GM21390 (cell line): ENCODE measurements at regions not wholly inside any gene's neighbourhood (a gene's known extent, or its start where the extent isn't known, plus 50 kb on each side); places are given as distances from the start of the nearest gene placed in this dataset.

ENCODE experiments used
- ATAC-seq: cut with Tn5 transposase; IDR thresholded peaks from one replicate; pipeline ENCODE4 v1.9.1; 2021; ENCODE audit not compliant: unreplicated experiment

DNA sequence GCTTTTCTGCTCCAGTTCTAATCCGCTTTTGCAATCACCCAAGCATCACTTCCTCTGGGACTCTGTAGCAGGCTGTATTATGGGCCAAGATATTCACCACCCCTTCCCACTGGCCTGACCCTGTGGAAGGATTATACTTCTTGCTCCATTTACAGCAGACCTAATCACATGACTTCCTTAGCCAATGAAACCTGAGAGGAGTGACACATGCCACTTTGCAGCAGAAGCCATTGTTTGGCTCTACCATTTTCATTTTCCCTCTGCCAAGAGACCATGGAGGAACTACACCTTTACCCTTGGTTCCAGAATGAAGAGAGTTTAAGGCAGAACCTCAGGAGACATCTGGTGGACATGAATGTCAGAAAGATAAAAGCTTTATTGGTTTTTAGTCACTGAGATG lies 134.9 kb upstream of the HSD17B12 start:
- ATAC-seq, result no peak

GRCh38 chr11:43546561-43547429 lies 133.7 kb upstream of the HSD17B12 start:
- ATAC-seq, result no peak

- ATAC-seq, result no peak
Measured at GRCh38 chr11:43547430-43547831, 133.1 kb upstream of the HSD17B12 start.

DNA sequence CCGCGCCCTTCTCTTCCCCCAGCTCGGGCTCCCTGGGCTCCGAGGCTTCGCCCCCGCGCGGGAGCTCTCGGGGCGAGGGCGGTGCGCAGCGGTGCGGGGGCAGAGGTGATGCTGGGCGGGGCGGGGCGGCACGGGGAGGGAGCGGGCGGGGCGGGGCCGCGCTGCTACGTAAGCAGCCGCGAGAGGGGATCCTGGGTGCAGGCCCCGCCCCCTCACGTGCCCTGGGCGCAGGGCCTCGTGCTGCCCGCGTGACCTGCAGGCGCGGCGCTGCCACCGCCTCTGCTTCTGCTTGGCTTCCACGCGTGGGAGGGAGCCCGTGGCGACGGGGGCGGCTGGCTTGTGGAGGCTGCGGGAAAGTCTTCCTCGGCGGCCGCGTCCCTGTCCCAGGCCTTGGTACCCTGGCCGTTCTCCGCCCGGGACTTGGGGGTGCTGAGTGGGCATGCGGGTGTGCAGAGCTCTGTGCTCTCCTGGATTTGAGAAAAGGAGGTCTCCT lies 132.6 kb upstream of the HSD17B12 start:
- ATAC-seq, result no peak

- no peak for ATAC-seq
Measured at GRCh38 chr11:43548916-43549315, 131.6 kb upstream of the HSD17B12 start.

- ATAC-seq, result no peak
Measured at GRCh38 chr11:43549624-43550023, 130.9 kb upstream of the HSD17B12 start.

GRCh38 chr11:43550714-43551113 lies 129.8 kb upstream of the HSD17B12 start:
- ATAC-seq, result no peak

GRCh38 chr11:43554148-43554473 lies 126.4 kb upstream of the HSD17B12 start:
- no peak for ATAC-seq

- no peak for ATAC-seq
Measured at GRCh38 chr11:43555186-43555585, 125.4 kb upstream of the HSD17B12 start.

DNA sequence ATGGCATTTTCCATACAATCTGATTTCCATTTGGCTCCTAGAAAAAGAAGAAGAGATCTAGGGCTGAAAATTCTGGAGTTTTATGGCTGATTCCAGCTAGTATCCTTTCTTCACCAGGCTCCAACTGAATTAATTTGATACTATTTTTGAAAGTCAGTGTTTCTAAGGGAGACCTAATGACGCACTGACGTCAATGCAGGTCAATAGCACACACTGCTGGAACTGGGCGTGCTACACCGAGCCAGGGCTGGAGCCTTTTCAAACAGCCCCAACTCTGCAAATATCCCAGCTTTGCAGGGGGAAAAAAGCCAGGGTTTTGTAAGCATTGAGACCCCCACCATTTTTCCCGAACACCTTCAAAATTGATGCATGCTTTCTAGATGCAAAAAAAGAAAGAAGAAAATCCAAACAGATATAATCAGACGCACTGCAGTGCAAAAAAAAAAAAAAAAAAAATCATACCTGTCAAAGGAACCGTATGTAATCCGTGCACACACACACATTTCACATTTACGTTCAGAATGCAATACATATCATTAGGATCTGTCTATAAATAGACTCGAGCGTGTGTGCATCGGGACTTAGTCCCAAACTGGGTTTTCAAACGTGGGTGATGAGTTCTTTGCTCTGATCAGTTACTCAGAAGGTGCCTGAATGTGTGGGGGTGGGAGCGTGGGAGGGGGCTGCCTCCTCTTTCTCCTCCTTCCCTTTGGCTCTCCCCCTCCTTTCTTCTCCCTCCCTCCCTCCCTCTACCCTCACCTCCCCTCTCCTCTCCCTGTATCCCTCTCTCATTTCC lies 124.5 kb upstream of the HSD17B12 start:
- ATAC-seq, result no peak

GRCh38 chr11:43556612-43557375 lies 123.7 kb upstream of the HSD17B12 start:
- no peak for ATAC-seq

DNA sequence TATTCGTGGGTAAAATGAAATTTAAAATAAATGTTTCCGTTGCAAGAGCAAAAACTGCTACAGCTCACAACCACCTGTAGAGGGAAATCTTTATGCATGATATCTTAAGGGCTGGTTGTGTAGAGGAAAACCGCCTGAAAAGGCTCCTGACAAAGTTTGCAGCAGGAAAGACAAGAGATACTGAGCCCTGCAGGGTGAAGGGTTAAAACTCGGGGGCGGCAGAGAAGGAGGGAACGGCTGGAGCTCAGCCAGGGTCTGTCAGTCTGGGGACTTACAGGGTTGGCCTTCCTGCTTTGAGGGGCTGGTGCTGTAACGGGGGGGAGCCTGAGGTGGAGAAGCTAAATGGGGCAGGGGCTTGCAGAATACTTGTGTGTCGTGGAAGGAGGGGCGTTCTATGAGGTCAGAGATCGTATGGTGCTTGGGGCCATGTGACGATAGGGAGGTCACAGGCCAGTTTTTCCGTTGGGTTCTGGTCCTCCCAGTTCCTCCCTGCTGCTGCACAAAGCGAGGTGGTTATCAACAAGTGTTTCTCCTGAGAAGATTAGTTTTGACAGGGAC lies 122.9 kb upstream of the HSD17B12 start:
- ATAC-seq, result no peak

- ATAC-seq, result no peak
Measured at GRCh38 chr11:43558146-43558545, 122.4 kb upstream of the HSD17B12 start.

DNA sequence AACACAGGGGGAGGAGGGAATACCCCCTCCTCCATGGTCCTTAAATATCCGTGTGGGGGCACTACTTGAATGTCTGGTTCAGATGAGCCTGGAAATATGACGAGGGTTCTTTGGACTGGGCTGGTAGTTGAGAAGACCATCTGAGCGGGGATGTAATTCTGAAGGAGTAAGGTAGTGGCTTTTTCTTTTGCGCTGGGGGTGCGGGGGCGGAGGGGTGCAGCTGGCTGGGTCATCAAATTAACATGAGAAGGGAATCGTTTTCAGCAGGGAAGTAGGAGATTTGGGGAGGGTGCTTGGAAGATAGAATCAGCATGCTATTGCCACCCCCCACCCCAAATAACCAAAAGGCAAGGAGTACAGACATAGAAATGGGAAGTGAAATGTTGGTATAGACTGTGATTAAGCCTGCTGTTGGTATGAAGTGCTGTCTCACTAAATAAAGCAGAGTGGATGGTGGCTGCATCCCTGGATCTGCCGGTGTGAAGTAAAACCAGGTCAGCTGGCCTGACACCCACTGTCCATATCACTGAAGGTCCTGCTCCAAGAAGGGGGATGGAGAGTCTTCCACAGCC lies 121.9 kb upstream of the HSD17B12 start:
- no peak for ATAC-seq

DNA sequence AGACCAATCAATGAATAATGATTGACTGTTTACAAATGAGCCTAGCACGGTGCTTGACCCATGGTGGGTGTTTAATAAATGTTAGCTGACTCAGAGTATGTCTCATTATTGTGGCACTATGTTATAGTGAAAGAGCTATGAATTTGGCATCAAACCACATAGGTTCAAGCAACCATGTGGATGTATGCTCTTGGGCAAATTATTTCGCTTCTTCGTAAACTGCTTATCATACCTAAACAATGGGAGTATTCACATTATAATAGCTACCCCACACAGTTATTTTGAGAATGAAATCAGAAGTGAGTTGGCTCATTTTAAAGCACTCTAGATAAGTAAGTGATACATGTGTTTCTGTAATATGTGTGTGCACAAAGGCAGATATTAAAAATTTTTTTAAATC lies 118.7 kb upstream of the HSD17B12 start:
- no peak for ATAC-seq

GRCh38 chr11:43567396-43567975 lies 113.1 kb upstream of the HSD17B12 start:
- ATAC-seq, result peak; percentile 69

DNA sequence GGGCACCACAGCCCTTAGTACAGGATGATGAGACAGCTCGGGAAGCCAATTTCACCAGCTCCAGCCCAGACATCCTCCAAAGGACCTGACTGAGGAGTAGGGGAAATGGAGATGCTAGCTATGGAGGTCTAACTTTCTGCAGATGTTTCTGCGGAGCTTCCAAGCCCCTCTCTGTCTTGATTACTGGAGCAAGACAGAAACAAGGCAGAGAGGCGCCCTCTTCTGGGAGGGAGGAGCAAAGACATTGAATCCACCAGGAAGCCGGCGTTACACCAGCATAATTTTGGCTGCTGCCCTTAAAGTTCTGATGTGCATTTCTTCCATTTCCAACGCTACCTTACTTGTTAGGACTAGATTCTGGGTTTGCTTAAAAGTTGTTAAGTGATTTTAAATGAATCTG lies 107.3 kb upstream of the HSD17B12 start:
- no peak for ATAC-seq

GRCh38 chr11:43573873-43574272 lies 106.7 kb upstream of the HSD17B12 start:
- no peak for ATAC-seq

DNA sequence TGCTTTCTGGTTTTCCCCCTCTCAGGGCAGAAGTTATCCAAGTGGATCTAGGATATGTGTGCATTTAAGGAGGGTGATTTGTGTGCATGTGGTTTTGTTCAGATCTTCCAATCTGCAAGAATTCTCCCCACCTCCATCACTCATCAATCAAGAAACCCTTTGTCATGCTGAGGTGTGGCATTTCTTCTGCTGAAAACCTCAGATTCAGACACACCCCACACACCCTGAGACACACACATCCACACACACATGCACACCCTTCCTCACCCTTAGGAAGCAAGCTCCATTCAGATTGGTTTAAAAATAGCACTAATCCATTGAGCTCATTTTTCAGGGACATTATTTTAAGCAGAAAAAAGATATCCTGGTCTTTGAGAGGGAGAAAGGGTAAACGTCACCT lies 106.1 kb upstream of the HSD17B12 start:
- no peak for ATAC-seq
